ENCODE measurements at regions not wholly inside any gene's neighbourhood (a gene's known extent, or its start where the extent isn't known, plus 50 kb on each side); places are given as distances from the start of the nearest gene placed in this dataset.
A peak's percentile ranks its signal among the peaks of the same experiment; 100 is the strongest.

GRCh38 chr1:222097588-222097987 lies 355.7 kb upstream of the DUSP10 start:
- DNase-seq: no peak
- 73 to 97% methylated on average over 2 to 4 of the region's 4 CpGs for WGBS, 2 experiments (ENCODE audit: insufficient coverage in 1 of 2, insufficient read length in 1 of 2)
- no peak for TF ChIP-seq CTCF (conservative IDR thresholded peaks at IDR 0.05)
- Mint-ChIP-seq H3K4me1 (peaks cover 10% of the 10 kb centered on the region), H3K27ac (no peak overlapping the region), H3K36me3 (ENCODE audit: low read depth) (no peaks in the 10 kb centered on the region), H3K27me3 (ENCODE audit: insufficient read depth) (no peaks in the 10 kb centered on the region), H3K4me3 (no peak overlapping the region), H3K9me3 (no peaks in the 10 kb centered on the region)
- Histone ChIP-seq H3K4me1 (ENCODE audit: control insufficient read depth, insufficient read depth, low read length) (peaks cover 14% of the 10 kb centered on the region), H3K4me3 (ENCODE audit: low read length) (no peak overlapping the region), H3K9ac (ENCODE audit: extremely low read depth, low read length, poor library complexity, severe bottlenecking) (no peak overlapping the region), H3K36me3 (ENCODE audit: control insufficient read depth, insufficient read depth, low read length) (no peaks in the 10 kb centered on the region), H3K27ac (ENCODE audit: low read depth, low read length) (no peak overlapping the region), H3K9me3 (ENCODE audit: control insufficient read depth, low read length) (no peaks in the 10 kb centered on the region), H3K27me3 (ENCODE audit: control insufficient read depth, insufficient read depth, low read length, poor library complexity, severe bottlenecking) (no peaks in the 10 kb centered on the region)

GRCh38 chr1:222096883-222097282 lies 355.0 kb upstream of the DUSP10 start:
- Histone ChIP-seq H3K9me3 (ENCODE audit: control insufficient read depth, low read length) (no peaks in the 10 kb centered on the region), H3K36me3 (ENCODE audit: control insufficient read depth, insufficient read depth, low read length) (no peaks in the 10 kb centered on the region), H3K27ac (ENCODE audit: low read depth, low read length) (no peak overlapping the region), H3K27me3 (ENCODE audit: control insufficient read depth, insufficient read depth, low read length, poor library complexity, severe bottlenecking) (no peaks in the 10 kb centered on the region), H3K4me3 (ENCODE audit: low read length) (no peak overlapping the region), H3K9ac (ENCODE audit: extremely low read depth, low read length, poor library complexity, severe bottlenecking) (no peak overlapping the region), H3K4me1 (ENCODE audit: control insufficient read depth, insufficient read depth, low read length) (peaks cover 11% of the 10 kb centered on the region)
- WGBS, 2 experiments (ENCODE audit: insufficient coverage in 1 of 2, insufficient read length in 1 of 2): 68 to 70% methylated on average over 4 of the region's 4 CpGs
- no peak overlapping the region for H3K27ac Mint-ChIP-seq
- no peak for DNase-seq
- TF ChIP-seq CTCF (conservative IDR thresholded peaks at IDR 0.05): no peak
- H3K9me3 Mint-ChIP-seq: no peaks in the 10 kb centered on the region
- no peak overlapping the region for H3K4me3 Mint-ChIP-seq
- H3K4me1 Mint-ChIP-seq: peaks cover 10% of the 10 kb centered on the region
- H3K27me3 Mint-ChIP-seq (ENCODE audit: insufficient read depth): no peaks in the 10 kb centered on the region
- no peaks in the 10 kb centered on the region for H3K36me3 Mint-ChIP-seq (ENCODE audit: low read depth)

- H3K27me3 ChIP-seq (ENCODE audit: control insufficient read depth, insufficient read depth, low read length, poor library complexity, severe bottlenecking): no peaks in the 10 kb centered on the region
- Mint-ChIP-seq H3K36me3 (ENCODE audit: low read depth) (no peaks in the 10 kb centered on the region), H3K4me1 (peaks cover 10% of the 10 kb centered on the region), H3K9me3 (no peaks in the 10 kb centered on the region), H3K4me3 (no peak overlapping the region), H3K27ac (no peak overlapping the region), H3K27me3 (ENCODE audit: insufficient read depth) (no peaks in the 10 kb centered on the region)
- H3K9ac ChIP-seq (ENCODE audit: extremely low read depth, low read length, poor library complexity, severe bottlenecking): no peak overlapping the region
- no peak overlapping the region for H3K4me3 ChIP-seq (ENCODE audit: low read length)
- peak; percentile 22 for TF ChIP-seq CTCF (conservative IDR thresholded peaks at IDR 0.05)
- H3K36me3 ChIP-seq (ENCODE audit: control insufficient read depth, insufficient read depth, low read length): no peaks in the 10 kb centered on the region
- no peaks in the 10 kb centered on the region for H3K9me3 ChIP-seq (ENCODE audit: control insufficient read depth, low read length)
- no peak overlapping the region for H3K27ac ChIP-seq (ENCODE audit: low read depth, low read length)
- DNase-seq: no peak
- 89 to 93% methylated on average over 1 of the region's 1 CpG for WGBS, 2 experiments (ENCODE audit: insufficient coverage in 1 of 2, insufficient read length in 1 of 2)
- H3K4me1 ChIP-seq (ENCODE audit: control insufficient read depth, insufficient read depth, low read length): peaks cover 11% of the 10 kb centered on the region
These were observed 354.5 kb upstream of the DUSP10 start for GRCh38 chr1:222096476-222096772.
